ENCODE measurements at regions not wholly inside any gene's neighbourhood (a gene's known extent, or its start where the extent isn't known, plus 50 kb on each side); places are given as distances from the start of the nearest gene placed in this dataset.

- no peaks in the 10 kb centered on the region for H3K36me3 Mint-ChIP-seq
- H3K9ac ChIP-seq: no peak overlapping the region
- peaks cover 5% of the 10 kb centered on the region for H3K4me1 Mint-ChIP-seq
- H3K27me3 ChIP-seq: no peaks in the 10 kb centered on the region
- H3K27ac Mint-ChIP-seq: no peak overlapping the region
- H3F3A ChIP-seq (ENCODE audit: low read depth): no peaks in the 10 kb centered on the region
- no peaks in the 10 kb centered on the region for H3K36me3 ChIP-seq
- H3K9me3 ChIP-seq (ENCODE audit: low read depth): no peaks in the 10 kb centered on the region
- H3K27me3 Mint-ChIP-seq (ENCODE audit: insufficient read depth, low read depth): no peaks in the 10 kb centered on the region
- no peaks in the 10 kb centered on the region for H4K20me1 ChIP-seq (ENCODE audit: low read depth)
- peaks cover 3% of the 10 kb centered on the region for H3K9me3 Mint-ChIP-seq
- H3K4me1 ChIP-seq: no peaks in the 10 kb centered on the region
- no peak for DNase-seq (ENCODE audit: low spot score)
- no peak for TF ChIP-seq EZH2phosphoT487 (IDR thresholded peaks at IDR 0.05)
- TF ChIP-seq EZH2 (IDR thresholded peaks at IDR 0.05): no peak
- no peak overlapping the region for H3K4me2 ChIP-seq
- H3K4me3 ChIP-seq: no peak overlapping the region
- no peak overlapping the region for H3K4me3 Mint-ChIP-seq
- no peaks in the 10 kb centered on the region for H3K79me2 ChIP-seq (ENCODE audit: low read depth)
- no peak overlapping the region for H3K27ac ChIP-seq
- H2AFZ ChIP-seq (replicated peaks): no peak overlapping the region
These were observed 438.0 kb upstream of the CELF2 start for GRCh38 chr10:10579709-10580108.

GRCh38 chr10:10584161-10584560, 433.5 kb upstream of the CELF2 start:
- TF ChIP-seq EZH2phosphoT487 (IDR thresholded peaks at IDR 0.05) (no peak), EZH2 (IDR thresholded peaks at IDR 0.05) (no peak)
- TF ChIP-seq, protein P1, sequence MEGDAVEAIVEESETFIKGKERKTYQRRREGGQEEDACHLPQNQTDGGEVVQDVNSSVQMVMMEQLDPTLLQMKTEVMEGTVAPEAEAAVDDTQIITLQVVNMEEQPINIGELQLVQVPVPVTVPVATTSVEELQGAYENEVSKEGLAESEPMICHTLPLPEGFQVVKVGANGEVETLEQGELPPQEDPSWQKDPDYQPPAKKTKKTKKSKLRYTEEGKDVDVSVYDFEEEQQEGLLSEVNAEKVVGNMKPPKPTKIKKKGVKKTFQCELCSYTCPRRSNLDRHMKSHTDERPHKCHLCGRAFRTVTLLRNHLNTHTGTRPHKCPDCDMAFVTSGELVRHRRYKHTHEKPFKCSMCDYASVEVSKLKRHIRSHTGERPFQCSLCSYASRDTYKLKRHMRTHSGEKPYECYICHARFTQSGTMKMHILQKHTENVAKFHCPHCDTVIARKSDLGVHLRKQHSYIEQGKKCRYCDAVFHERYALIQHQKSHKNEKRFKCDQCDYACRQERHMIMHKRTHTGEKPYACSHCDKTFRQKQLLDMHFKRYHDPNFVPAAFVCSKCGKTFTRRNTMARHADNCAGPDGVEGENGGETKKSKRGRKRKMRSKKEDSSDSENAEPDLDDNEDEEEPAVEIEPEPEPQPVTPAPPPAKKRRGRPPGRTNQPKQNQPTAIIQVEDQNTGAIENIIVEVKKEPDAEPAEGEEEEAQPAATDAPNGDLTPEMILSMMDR (IDR thresholded peaks at IDR 0.05): no peak
- H3K4me1 Mint-ChIP-seq: no peaks in the 10 kb centered on the region
- no peak overlapping the region for H3K4me3 Mint-ChIP-seq
- Histone ChIP-seq H3K4me2 (no peak overlapping the region), H3K9ac (no peak overlapping the region), H3K27me3 (no peaks in the 10 kb centered on the region), H3K4me3 (no peak overlapping the region), H3K27ac (no peak overlapping the region), H3F3A (ENCODE audit: low read depth) (no peaks in the 10 kb centered on the region), H3K79me2 (ENCODE audit: low read depth) (no peaks in the 10 kb centered on the region), H4K20me1 (ENCODE audit: low read depth) (no peaks in the 10 kb centered on the region), H3K9me3 (ENCODE audit: low read depth) (no peaks in the 10 kb centered on the region), H3K4me1 (peaks cover 6% of the 10 kb centered on the region), H2AFZ (replicated peaks) (no peak overlapping the region), H3K36me3 (no peaks in the 10 kb centered on the region)
- no peak overlapping the region for H3K27ac Mint-ChIP-seq
- no peaks in the 10 kb centered on the region for H3K27me3 Mint-ChIP-seq (ENCODE audit: insufficient read depth, low read depth)
- no peaks in the 10 kb centered on the region for H3K9me3 Mint-ChIP-seq
- no peaks in the 10 kb centered on the region for H3K36me3 Mint-ChIP-seq
- no peak for DNase-seq (ENCODE audit: low spot score)

GRCh38 chr10:10587744-10588393, 429.8 kb upstream of the CELF2 start:
- TF ChIP-seq, protein P1 (IDR thresholded peaks at IDR 0.05): no peak
- no peak for TF ChIP-seq EZH2 (IDR thresholded peaks at IDR 0.05)
- TF ChIP-seq EZH2phosphoT487 (IDR thresholded peaks at IDR 0.05): no peak
- no peaks in the 10 kb centered on the region for H3K9me3 Mint-ChIP-seq
- no peaks in the 10 kb centered on the region for H4K20me1 ChIP-seq (ENCODE audit: low read depth)
- no peak for DNase-seq (ENCODE audit: low spot score)
- H3K9me3 ChIP-seq (ENCODE audit: low read depth): no peaks in the 10 kb centered on the region
- H3K27ac ChIP-seq: no peak overlapping the region
- H3K4me3 Mint-ChIP-seq: no peak overlapping the region
- H3K27ac Mint-ChIP-seq: no peak overlapping the region
- H3K79me2 ChIP-seq (ENCODE audit: low read depth): no peaks in the 10 kb centered on the region
- H2AFZ ChIP-seq (replicated peaks): peak overlapping the region; percentile 12
- peaks cover 13% of the 10 kb centered on the region for H3K4me1 ChIP-seq
- H3K4me2 ChIP-seq: no peak overlapping the region
- no peak overlapping the region for H3K9ac ChIP-seq
- no peaks in the 10 kb centered on the region for H3K27me3 ChIP-seq
- no peaks in the 10 kb centered on the region for H3K27me3 Mint-ChIP-seq (ENCODE audit: insufficient read depth, low read depth)
- H3K36me3 Mint-ChIP-seq: no peaks in the 10 kb centered on the region
- no peaks in the 10 kb centered on the region for H3F3A ChIP-seq (ENCODE audit: low read depth)
- H3K36me3 ChIP-seq: no peaks in the 10 kb centered on the region
- H3K4me1 Mint-ChIP-seq: peaks cover 6% of the 10 kb centered on the region
- H3K4me3 ChIP-seq: no peak overlapping the region

DNA sequence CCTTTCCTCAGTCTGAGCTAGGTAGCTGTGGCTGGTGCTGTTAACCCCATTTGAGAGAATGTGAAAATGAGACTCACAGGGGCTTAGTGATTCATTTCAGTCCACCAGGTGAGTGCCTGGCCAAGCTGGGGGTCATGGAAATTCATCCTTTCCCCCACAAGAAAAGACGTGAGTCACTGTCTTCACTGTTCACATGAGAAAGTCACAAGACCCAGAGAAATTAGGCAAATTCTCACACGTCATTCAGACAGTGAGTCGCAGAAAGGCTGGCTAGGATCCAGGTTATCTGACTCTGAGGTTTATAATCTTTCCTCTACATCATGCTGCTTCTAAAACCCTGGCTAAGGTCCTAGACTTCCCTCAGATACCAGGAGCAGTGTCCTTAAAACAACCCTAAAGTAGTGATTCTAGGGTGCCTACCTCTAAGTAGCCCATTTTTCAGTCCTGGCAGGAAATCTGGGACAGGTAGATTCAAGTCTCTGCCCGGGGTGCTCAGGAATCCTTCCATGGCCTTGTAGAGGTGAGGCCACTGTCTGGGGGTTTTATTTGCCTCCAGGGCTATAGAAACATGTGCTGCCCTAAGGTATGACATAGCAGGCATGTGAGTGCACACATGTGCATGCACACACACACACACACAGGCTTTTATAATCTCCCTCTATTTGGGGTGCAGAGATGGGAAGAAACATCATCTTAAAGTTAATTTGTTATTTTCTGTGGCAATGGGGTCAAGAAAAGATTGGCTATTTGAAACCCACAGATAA, 427.9 kb upstream of the CELF2 start:
- no peak for TF ChIP-seq EZH2 (IDR thresholded peaks at IDR 0.05)
- no peak for TF ChIP-seq EZH2phosphoT487 (IDR thresholded peaks at IDR 0.05)
- TF ChIP-seq, protein P1 (IDR thresholded peaks at IDR 0.05): no peak
- no peak overlapping the region for H3K4me3 ChIP-seq

More for the DNA sequence above, 427.9 kb upstream of the CELF2 start:
- H2AFZ ChIP-seq (replicated peaks): no peak overlapping the region
- Mint-ChIP-seq H3K27ac (no peak overlapping the region), H3K9me3 (no peaks in the 10 kb centered on the region), H3K36me3 (no peaks in the 10 kb centered on the region), H3K27me3 (ENCODE audit: insufficient read depth, low read depth) (peaks cover 2% of the 10 kb centered on the region), H3K4me1 (peaks cover 6% of the 10 kb centered on the region), H3K4me3 (no peak overlapping the region)
- no peak overlapping the region for H3K4me2 ChIP-seq
- no peaks in the 10 kb centered on the region for H3K79me2 ChIP-seq (ENCODE audit: low read depth)
- no peak overlapping the region for H3K27ac ChIP-seq
- DNase-seq (ENCODE audit: low spot score): no peak
- H4K20me1 ChIP-seq (ENCODE audit: low read depth): no peaks in the 10 kb centered on the region
- no peaks in the 10 kb centered on the region for H3K27me3 ChIP-seq
- peaks cover 13% of the 10 kb centered on the region for H3K4me1 ChIP-seq
- H3F3A ChIP-seq (ENCODE audit: low read depth): no peaks in the 10 kb centered on the region
- H3K9me3 ChIP-seq (ENCODE audit: low read depth): no peaks in the 10 kb centered on the region
- H3K36me3 ChIP-seq: no peaks in the 10 kb centered on the region
- no peak overlapping the region for H3K9ac ChIP-seq

All from neural progenitor cell (in vitro differentiated cells).